ENCODE measurements at regions not wholly inside any gene's neighbourhood (a gene's known extent, or its start where the extent isn't known, plus 50 kb on each side); places are given as distances from the start of the nearest gene placed in this dataset.

DNA sequence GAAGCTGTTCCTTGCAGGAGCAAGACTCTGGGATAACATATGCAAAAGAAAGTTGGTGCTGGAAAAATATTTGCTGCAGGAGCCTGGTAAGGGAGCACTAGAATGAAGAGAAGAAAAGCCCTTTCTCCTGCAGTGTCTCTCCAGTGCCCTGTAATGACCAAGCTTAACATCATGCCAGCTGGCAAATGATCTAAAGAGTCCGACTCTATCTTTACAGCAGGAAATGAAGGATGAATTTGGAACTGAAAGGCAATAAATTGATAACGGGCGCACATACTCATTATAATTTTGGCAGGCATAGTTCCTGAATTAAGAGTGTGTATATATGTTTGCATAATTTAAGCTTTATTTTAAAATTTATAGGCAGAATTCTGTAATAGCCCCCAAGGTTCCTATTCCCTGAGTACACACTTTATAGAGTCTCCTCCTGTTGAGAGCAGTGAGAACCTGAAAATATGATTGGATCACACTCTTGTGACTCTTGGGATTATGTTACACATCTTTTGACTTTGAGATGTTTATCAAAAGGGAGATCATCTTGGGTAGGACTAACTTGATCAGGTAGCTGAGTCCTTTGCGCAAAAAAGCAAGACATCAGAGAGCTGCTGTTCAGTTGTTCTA lies 299.0 kb upstream of the MBL2 start:
- H2BK5ac ChIP-seq (ENCODE audit: insufficient read length, low read length): no peak overlapping the region
- peaks cover 0 to 6% (median 0%) of the 10 kb centered on the region in 3 experiments; a peak in 1 of 7 replicates for H3K36me3 Mint-ChIP-seq (ENCODE audit: insufficient read depth in 1 of 3, low read depth in 3 of 3)
- DNase-seq: no peak
- H3K27ac ChIP-seq (ENCODE audit: insufficient read length, low read depth, low read length): no peak overlapping the region
- no peak overlapping the region for H3K23ac ChIP-seq (ENCODE audit: insufficient read length, low read depth, low read length)
- no peak overlapping the region for H2BK15ac ChIP-seq (ENCODE audit: low read depth, low read length)
- no peaks in the 10 kb centered on the region for H3K27me3 ChIP-seq (ENCODE audit: insufficient read depth, low read length)
- no peak overlapping the region for H3K18ac ChIP-seq (ENCODE audit: insufficient read length, low read depth, low read length)
- H4K8ac ChIP-seq (replicated peaks; ENCODE audit: insufficient read length, low read depth, low read length): no peak overlapping the region
- WGBS (ENCODE audit: extremely low coverage, insufficient read length, low lambda C conversion rate): no CpG with 5 or more reads among the region's 4 CpGs
- no peak overlapping the region for H3K4ac ChIP-seq (ENCODE audit: low read depth, low read length)
- H3K4me2 ChIP-seq (ENCODE audit: insufficient read depth, insufficient read length, low read length): no peak overlapping the region
- TF ChIP-seq, protein P1, sequence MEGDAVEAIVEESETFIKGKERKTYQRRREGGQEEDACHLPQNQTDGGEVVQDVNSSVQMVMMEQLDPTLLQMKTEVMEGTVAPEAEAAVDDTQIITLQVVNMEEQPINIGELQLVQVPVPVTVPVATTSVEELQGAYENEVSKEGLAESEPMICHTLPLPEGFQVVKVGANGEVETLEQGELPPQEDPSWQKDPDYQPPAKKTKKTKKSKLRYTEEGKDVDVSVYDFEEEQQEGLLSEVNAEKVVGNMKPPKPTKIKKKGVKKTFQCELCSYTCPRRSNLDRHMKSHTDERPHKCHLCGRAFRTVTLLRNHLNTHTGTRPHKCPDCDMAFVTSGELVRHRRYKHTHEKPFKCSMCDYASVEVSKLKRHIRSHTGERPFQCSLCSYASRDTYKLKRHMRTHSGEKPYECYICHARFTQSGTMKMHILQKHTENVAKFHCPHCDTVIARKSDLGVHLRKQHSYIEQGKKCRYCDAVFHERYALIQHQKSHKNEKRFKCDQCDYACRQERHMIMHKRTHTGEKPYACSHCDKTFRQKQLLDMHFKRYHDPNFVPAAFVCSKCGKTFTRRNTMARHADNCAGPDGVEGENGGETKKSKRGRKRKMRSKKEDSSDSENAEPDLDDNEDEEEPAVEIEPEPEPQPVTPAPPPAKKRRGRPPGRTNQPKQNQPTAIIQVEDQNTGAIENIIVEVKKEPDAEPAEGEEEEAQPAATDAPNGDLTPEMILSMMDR (conservative IDR thresholded peaks at IDR 0.05): no peak
- H4K20me1 ChIP-seq (ENCODE audit: control insufficient read depth, insufficient read depth, insufficient read length): no peaks in the 10 kb centered on the region
- no peak overlapping the region for H4K5ac ChIP-seq (ENCODE audit: insufficient read length, low read depth, low read length)
- H2AK5ac ChIP-seq (ENCODE audit: insufficient read length, low read length): no peak overlapping the region
- no peaks in the 10 kb centered on the region for H3K23me2 ChIP-seq (ENCODE audit: insufficient read length, low read depth, low read length, poor library complexity, severe bottlenecking)
- no peak overlapping the region for H3K14ac ChIP-seq (ENCODE audit: insufficient read depth, low read length)
- H3T11ph ChIP-seq (ENCODE audit: low read length): no peak overlapping the region
- no peak overlapping the region for H3K9ac ChIP-seq (ENCODE audit: extremely low read depth, insufficient read length, low read length)
- H3K4me1 Mint-ChIP-seq: no peaks in the 10 kb centered on the region
- H3K9me3 ChIP-seq (ENCODE audit: control insufficient read depth, low read depth, low read length): no peaks in the 10 kb centered on the region
- H2BK20ac ChIP-seq (ENCODE audit: low read depth, low read length, poor library complexity, severe bottlenecking): no peak overlapping the region
- no peak overlapping the region for H3K56ac ChIP-seq (ENCODE audit: insufficient read length, low read depth, low read length)
- no peak overlapping the region for H2BK120ac ChIP-seq (ENCODE audit: low read depth, low read length, poor library complexity, severe bottlenecking)
- no peak overlapping the region for H2AFZ ChIP-seq (ENCODE audit: low read length)
- H3K27ac Mint-ChIP-seq: no peak overlapping the region; a peak in 1 of 7 replicates
- no peaks in the 10 kb centered on the region for H3K79me1 ChIP-seq (ENCODE audit: insufficient read depth, low read depth, low read length, poor library complexity, severe bottlenecking)
- no peak overlapping the region for H2BK12ac ChIP-seq (ENCODE audit: insufficient read length, low read depth, low read length)
- no peak overlapping the region for H3K4me3 Mint-ChIP-seq
- no peaks in the 10 kb centered on the region for H3K79me2 ChIP-seq (ENCODE audit: insufficient read depth, low read length)
- H4K91ac ChIP-seq (ENCODE audit: insufficient read length, low read depth, low read length): no peak overlapping the region
- H3K27me3 Mint-ChIP-seq (ENCODE audit: low read depth): no peaks in the 10 kb centered on the region
- no peaks in the 10 kb centered on the region for H3K4me1 ChIP-seq (ENCODE audit: insufficient read depth, low read length)
- peaks cover 2 to 4% of the 10 kb centered on the region in 2 experiments; a peak in 1 of 5 replicates for H3K9me3 Mint-ChIP-seq
